Activated CD8-positive, alpha-beta memory T cell treated with anti-CD3 and anti-CD28 coated beads, Interleukin-2, amount 50 U/mL, for 24 hours (primary cell): ENCODE measurements at regions not wholly inside any gene's neighbourhood (a gene's known extent, or its start where the extent isn't known, plus 50 kb on each side); places are given as distances from the start of the nearest gene placed in this dataset.

Experiments
- DNase-seq: peaks from one replicate; pipeline ENCODE4 v3.0.0-alpha.2; 2020; ENCODE audit errors: extremely low read depth

- no peak for DNase-seq
Measured at GRCh38 chr16:13393816-13394215, 492.4 kb downstream of the SHISA9 start.

- DNase-seq = no peak
Measured at GRCh38 chr16:13394488-13394887, 493.1 kb downstream of the SHISA9 start.

- no peak for DNase-seq
Measured at GRCh38 chr16:13397126-13397525, 495.7 kb downstream of the SHISA9 start.

GRCh38 chr16:13401641-13402040 is 500.2 kb downstream of the SHISA9 start:
- no peak for DNase-seq

GRCh38 chr16:13402601-13403000 is 501.2 kb downstream of the SHISA9 start:
- no peak for DNase-seq

GRCh38 chr16:13403326-13403725 is 501.9 kb downstream of the SHISA9 start:
- no peak for DNase-seq

GRCh38 chr16:13414154-13414553 is 505.8 kb upstream of the ERCC4 start:
- no peak for DNase-seq

GRCh38 chr16:13419589-13419988 is 500.4 kb upstream of the ERCC4 start:
- no peak for DNase-seq

- no peak for DNase-seq
Measured at GRCh38 chr16:13421726-13422125, 498.2 kb upstream of the ERCC4 start.

- DNase-seq = no peak
Measured at GRCh38 chr16:13425836-13426235, 494.1 kb upstream of the ERCC4 start.

- DNase-seq = no peak
Measured at GRCh38 chr16:13426269-13426668, 493.7 kb upstream of the ERCC4 start.

GRCh38 chr16:13426736-13427135 is 493.2 kb upstream of the ERCC4 start:
- no peak for DNase-seq

- no peak for DNase-seq
Measured at GRCh38 chr16:13427943-13428342, 492.0 kb upstream of the ERCC4 start.

GRCh38 chr16:13429416-13429815 is 490.5 kb upstream of the ERCC4 start:
- no peak for DNase-seq

GRCh38 chr16:13435415-13435814 is 484.5 kb upstream of the ERCC4 start:
- DNase-seq = no peak

GRCh38 chr16:13435873-13436474 is 484.0 kb upstream of the ERCC4 start:
- DNase-seq = no peak

- no peak for DNase-seq
Measured at GRCh38 chr16:13436641-13437412, 483.1 kb upstream of the ERCC4 start.

- DNase-seq = no peak
Measured at GRCh38 chr16:13437413-13437795, 482.6 kb upstream of the ERCC4 start.

GRCh38 chr16:13438064-13438463 is 481.9 kb upstream of the ERCC4 start:
- no peak for DNase-seq

- no peak for DNase-seq
Measured at GRCh38 chr16:13439766-13440165, 480.2 kb upstream of the ERCC4 start.

GRCh38 chr16:13441675-13442074 is 478.3 kb upstream of the ERCC4 start:
- DNase-seq = no peak

- DNase-seq = no peak
Measured at GRCh38 chr16:13448346-13448745, 471.6 kb upstream of the ERCC4 start.

GRCh38 chr16:13453325-13453724 is 466.6 kb upstream of the ERCC4 start:
- DNase-seq = no peak
